Naive thymus-derived CD4-positive, alpha-beta T cell (primary cell): ENCODE measurements at regions not wholly inside any gene's neighbourhood (a gene's known extent, or its start where the extent isn't known, plus 50 kb on each side); places are given as distances from the start of the nearest gene placed in this dataset.

Experiments
- ATAC-seq: fragments of 150-1000 bp; cut with Tn5 transposase; 2 replicates; pipeline ENCODE4 v1.10.0; 2021; ENCODE audit warnings: mild to moderate bottlenecking, moderate library complexity
- CTCF ChIA-PET: fragments of 350-600 bp; sonication (Branson Sonifier 250); formaldehyde crosslinking; loops from one replicate; lab custom pipeline; 2021; ENCODE audit warnings: antibody characterized with exemption; lab: Charles Lee
- POLR2A ChIA-PET: fragments of 350-600 bp; sonication (Branson Sonifier 250); formaldehyde crosslinking; loops from one replicate; lab custom pipeline; 2021; ENCODE audit warnings: antibody characterized with exemption, inconsistent platforms; lab: Charles Lee
- DNase-seq, 9 donors: peaks; one replicate each; pipeline versions ENCODE4 v3.0.0 to v3.0.0-alpha.2; 2020 to 2022; ENCODE audit warnings: mixed read lengths in 1 of 9
- H3K27ac ChIP-seq: one replicate; pipeline ENCODE4 v1.7.0; 2013; ENCODE audit warnings: mild to moderate bottlenecking, low read depth, low read length, moderate library complexity
- H3K27me3 ChIP-seq, 2 donors: one replicate each; pipeline ENCODE4 v1.7.0; 2013; ENCODE audit warnings: low read length in 2 of 2, mild to moderate bottlenecking in 2 of 2, moderate library complexity in 2 of 2; ENCODE audit not compliant: control insufficient read depth in 2 of 2, insufficient read depth in 2 of 2
- H3K36me3 ChIP-seq, 3 experiments: 1 replicate in 2 of 3; 2 replicates in 1 of 3; pipeline ENCODE4 v1.7.0; 2013; ENCODE audit warnings: low read length in 3 of 3, mild to moderate bottlenecking in 3 of 3, moderate library complexity in 1 of 3; ENCODE audit not compliant: insufficient read depth in 3 of 3, control insufficient read depth in 2 of 3
- H3K4me1 ChIP-seq, 2 donors: one replicate each; pipeline ENCODE4 v1.7.0; 2013; ENCODE audit warnings: low read length in 2 of 2, mild to moderate bottlenecking in 2 of 2, moderate library complexity in 1 of 2; ENCODE audit not compliant: control insufficient read depth in 2 of 2, insufficient read depth in 2 of 2
- H3K4me3 ChIP-seq: 2 replicates; pipeline ENCODE4 v1.7.0; 2013; ENCODE audit warnings: mild to moderate bottlenecking, low read length
- H3K9me3 ChIP-seq, 3 experiments: 1 replicate in 2 of 3; 2 replicates in 1 of 3; pipeline ENCODE4 v1.7.0; 2013; ENCODE audit warnings: low read length in 3 of 3; ENCODE audit not compliant: control insufficient read depth in 2 of 3
- H3K27ac Mint-ChIP-seq, 9 donors: one replicate each; pipeline ENCODE4 v1.8.0; 2020 to 2022; ENCODE audit warnings: mixed read lengths in 9 of 9, mild to moderate bottlenecking in 8 of 9, moderate library complexity in 5 of 9, inconsistent platforms in 2 of 9
- H3K27me3 Mint-ChIP-seq, 5 donors: one replicate each; pipeline ENCODE4 v1.8.0; 2021 to 2022; ENCODE audit warnings: mixed read lengths in 5 of 5, mild to moderate bottlenecking in 1 of 5
- H3K36me3 Mint-ChIP-seq, 5 donors: one replicate each; pipeline ENCODE4 v1.8.0; 2020 to 2022; ENCODE audit warnings: mixed read lengths in 5 of 5, mild to moderate bottlenecking in 3 of 5, inconsistent platforms in 1 of 5
- H3K4me1 Mint-ChIP-seq, 7 donors: one replicate each; pipeline ENCODE4 v1.8.0; 2020 to 2022; ENCODE audit warnings: mixed read lengths in 7 of 7, mild to moderate bottlenecking in 3 of 7, inconsistent platforms in 1 of 7
- H3K4me3 Mint-ChIP-seq, 10 donors: one replicate each; pipeline ENCODE4 v1.8.0; 2020 to 2022; ENCODE audit warnings: mild to moderate bottlenecking in 10 of 10, mixed read lengths in 10 of 10, moderate library complexity in 6 of 10, inconsistent platforms in 2 of 10
- H3K9me3 Mint-ChIP-seq, 11 donors: one replicate each; pipeline ENCODE4 v1.8.0; 2020 to 2022; ENCODE audit warnings: mixed read lengths in 11 of 11, mild to moderate bottlenecking in 4 of 11, inconsistent platforms in 1 of 11, moderate library complexity in 1 of 11
- intact Hi-C, 2 donors: fragments of 100-400 bp; cut with micrococcal nuclease; formaldehyde crosslinking; loops; one replicate each; pipeline ENCODE4 v1.15.1; 2023

- no peaks in the 10 kb centered on the region for H3K4me1 Mint-ChIP-seq
- H3K36me3 Mint-ChIP-seq, result no peaks in the 10 kb centered on the region
- Histone ChIP-seq H3K9me3 (no peaks in the 10 kb centered on the region), H3K4me3 (no peak overlapping the region), H3K4me1 (no peaks in the 10 kb centered on the region), H3K27me3 (no peaks in the 10 kb centered on the region), H3K36me3 (no peaks in the 10 kb centered on the region), H3K27ac (no peak overlapping the region)
- no peaks in the 10 kb centered on the region for H3K27me3 Mint-ChIP-seq
- H3K27ac Mint-ChIP-seq, result no peak overlapping the region
- ChIA-PET CTCF (no interaction called here), POLR2A (no interaction called here)
- ATAC-seq (no peak), DNase-seq (no peak)
- intact Hi-C loops, result no loop called here
- H3K9me3 Mint-ChIP-seq, result peaks cover 0 to 3% (median 0%) of the 10 kb centered on the region in 11 donors
- H3K4me3 Mint-ChIP-seq, result no peak overlapping the region
These were observed 376.9 kb downstream of the PPP4R3C start for GRCh38 chrX:27086237-27086636.

GRCh38 chrX:27085346-27085745 lies 377.8 kb downstream of the PPP4R3C start:
- H3K27ac ChIP-seq, result no peak overlapping the region
- Mint-ChIP-seq H3K4me3 (no peak overlapping the region), H3K27ac (no peak overlapping the region), H3K9me3 (peaks cover 0 to 3% (median 0%) of the 10 kb centered on the region in 11 donors), H3K4me1 (no peaks in the 10 kb centered on the region), H3K27me3 (no peaks in the 10 kb centered on the region), H3K36me3 (no peaks in the 10 kb centered on the region)
- POLR2A ChIA-PET, result no interaction called here
- CTCF ChIA-PET, result no interaction called here
- no peaks in the 10 kb centered on the region for H3K36me3 ChIP-seq
- DNase-seq, result no peak
- H3K4me3 ChIP-seq, result no peak overlapping the region
- no peaks in the 10 kb centered on the region for H3K27me3 ChIP-seq
- H3K4me1 ChIP-seq, result no peaks in the 10 kb centered on the region
- no peaks in the 10 kb centered on the region for H3K9me3 ChIP-seq
- intact Hi-C loops, result no loop called here
- ATAC-seq, result no peak

GRCh38 chrX:27078371-27078770 lies 384.8 kb downstream of the PPP4R3C start:
- Histone ChIP-seq H3K4me3 (no peak overlapping the region), H3K4me1 (no peaks in the 10 kb centered on the region), H3K27ac (no peak overlapping the region), H3K36me3 (no peaks in the 10 kb centered on the region), H3K9me3 (no peaks in the 10 kb centered on the region), H3K27me3 (no peaks in the 10 kb centered on the region)
- H3K4me3 Mint-ChIP-seq, result no peak overlapping the region
- POLR2A ChIA-PET, result no interaction called here
- intact Hi-C loops, result no loop called here
- no peaks in the 10 kb centered on the region for H3K27me3 Mint-ChIP-seq
- no peak overlapping the region for H3K27ac Mint-ChIP-seq
- ATAC-seq (no peak), DNase-seq (no peak)
- no peaks in the 10 kb centered on the region for H3K36me3 Mint-ChIP-seq
- CTCF ChIA-PET, result no interaction called here
- no peaks in the 10 kb centered on the region for H3K4me1 Mint-ChIP-seq
- peaks cover 0 to 4% (median 0%) of the 10 kb centered on the region in 11 donors for H3K9me3 Mint-ChIP-seq

GRCh38 chrX:27057883-27058282 lies 405.3 kb downstream of the PPP4R3C start:
- no peak overlapping the region for H3K4me3 ChIP-seq
- Mint-ChIP-seq H3K4me1 (no peaks in the 10 kb centered on the region), H3K27me3 (no peaks in the 10 kb centered on the region), H3K9me3 (peaks cover 0 to 15% (median 0%) of the 10 kb centered on the region in 11 donors), H3K36me3 (no peaks in the 10 kb centered on the region), H3K4me3 (no peak overlapping the region), H3K27ac (no peak overlapping the region)
- H3K27me3 ChIP-seq, result no peaks in the 10 kb centered on the region
- H3K36me3 ChIP-seq, result no peaks in the 10 kb centered on the region
- intact Hi-C loops, result no loop called here
- no peak for DNase-seq
- H3K9me3 ChIP-seq, result no peaks in the 10 kb centered on the region
- no peaks in the 10 kb centered on the region for H3K4me1 ChIP-seq
- no peak for ATAC-seq
- ChIA-PET CTCF (no interaction called here), POLR2A (no interaction called here)
- H3K27ac ChIP-seq, result no peak overlapping the region

GRCh38 chrX:27039332-27039731 lies 423.8 kb downstream of the PPP4R3C start:
- Mint-ChIP-seq H3K4me3 (no peak overlapping the region), H3K36me3 (no peaks in the 10 kb centered on the region), H3K27ac (no peak overlapping the region), H3K9me3 (peaks cover 0 to 5% (median 0%) of the 10 kb centered on the region in 11 donors), H3K27me3 (no peaks in the 10 kb centered on the region), H3K4me1 (no peaks in the 10 kb centered on the region)
- intact Hi-C loops, result no loop called here
- H3K27ac ChIP-seq, result no peak overlapping the region
- H3K27me3 ChIP-seq, result no peaks in the 10 kb centered on the region
- ChIA-PET CTCF (no interaction called here), POLR2A (no interaction called here)
- H3K4me1 ChIP-seq, result no peaks in the 10 kb centered on the region
- no peak for DNase-seq
- no peaks in the 10 kb centered on the region for H3K36me3 ChIP-seq
- H3K9me3 ChIP-seq, result no peaks in the 10 kb centered on the region
- no peak for ATAC-seq
- no peak overlapping the region for H3K4me3 ChIP-seq

- Mint-ChIP-seq H3K4me3 (no peak overlapping the region), H3K9me3 (peaks cover 0 to 1% (median 0%) of the 10 kb centered on the region in 11 donors), H3K27me3 (no peaks in the 10 kb centered on the region), H3K36me3 (no peaks in the 10 kb centered on the region), H3K4me1 (no peaks in the 10 kb centered on the region), H3K27ac (no peak overlapping the region)
- intact Hi-C loops, result no loop called here
- CTCF ChIA-PET, result no interaction called here
- no peak for DNase-seq
- no peaks in the 10 kb centered on the region for H3K27me3 ChIP-seq
- POLR2A ChIA-PET, result no interaction called here
- H3K36me3 ChIP-seq, result no peaks in the 10 kb centered on the region
- H3K27ac ChIP-seq, result no peak overlapping the region
- no peaks in the 10 kb centered on the region for H3K4me1 ChIP-seq
- no peaks in the 10 kb centered on the region for H3K9me3 ChIP-seq
- H3K4me3 ChIP-seq, result no peak overlapping the region
- ATAC-seq, result no peak
These were observed 454.7 kb downstream of the PPP4R3C start for GRCh38 chrX:27008486-27008885.

GRCh38 chrX:26999634-27000033 lies 463.5 kb downstream of the PPP4R3C start:
- ATAC-seq, result no peak
- POLR2A ChIA-PET, result no interaction called here
- peaks cover 0 to 9% (median 4%) of the 10 kb centered on the region in 11 donors for H3K9me3 Mint-ChIP-seq
- no peak overlapping the region for H3K27ac ChIP-seq
- H3K27me3 ChIP-seq, result no peaks in the 10 kb centered on the region
- no peaks in the 10 kb centered on the region for H3K36me3 ChIP-seq
- no peaks in the 10 kb centered on the region for H3K4me1 ChIP-seq
- H3K4me1 Mint-ChIP-seq, result no peaks in the 10 kb centered on the region
- H3K4me3 ChIP-seq, result no peak overlapping the region
- no peak overlapping the region for H3K4me3 Mint-ChIP-seq
- DNase-seq, result no peak
- CTCF ChIA-PET, result no interaction called here
- intact Hi-C loops, result no loop called here
- no peaks in the 10 kb centered on the region for H3K27me3 Mint-ChIP-seq
- H3K36me3 Mint-ChIP-seq, result no peaks in the 10 kb centered on the region
- no peak overlapping the region for H3K27ac Mint-ChIP-seq
- H3K9me3 ChIP-seq, result no peaks in the 10 kb centered on the region
